HCT116 (cell line): ENCODE measurements at regions not wholly inside any gene's neighbourhood (a gene's known extent, or its start where the extent isn't known, plus 50 kb on each side); places are given as distances from the start of the nearest gene placed in this dataset.

Experiments
- ATAC-seq: fragments of 200-7000 bp; cut with Tn5 transposase; 2 replicates; pipeline ENCODE4 v1.9.1; 2020; ENCODE audit warnings: mild to moderate bottlenecking, moderate library complexity
- BruUV-seq: library from RNA; stranded (reverse); fragments of 400-500 nt; replicated peaks from 2 replicates; lab custom pipeline; 2021; lab: Mats Ljungman, UMichigan
- CTCF ChIA-PET: fragments of 300-600 bp; sonication (Branson Sonifier 250); formaldehyde crosslinking; loops from one replicate; lab custom pipeline; 2021; ENCODE audit warnings: antibody characterized with exemption; lab: Charles Lee
- POLR2A ChIA-PET: fragments of 300-600, 350-600 bp; sonication (Branson Sonifier 250); formaldehyde crosslinking; loops from one replicate; lab custom pipeline; 2021; ENCODE audit warnings: antibody characterized with exemption; lab: Charles Lee
- RAD21 ChIA-PET, 2 experiments: fragments of 300-600 bp; sonication (Branson Sonifier 250); formaldehyde crosslinking; loops; one replicate each; lab custom pipeline; 2023; ENCODE audit warnings: low total read pairs in 2 of 2; ENCODE audit not compliant: uncharacterized antibody in 2 of 2, unreplicated experiment in 2 of 2, low non-redundant PET in 1 of 2; lab: Charles Lee
- DNase-seq: peaks from one replicate; pipeline ENCODE4 v3.0.0-alpha.2; 2010; ENCODE audit warnings: low read depth, low spot score
- H2AFZ ChIP-seq: fragments of 200-600 bp; shearing (Covaris generic), sonication (generic); 2 replicates; pipeline ENCODE4 v1.6.1; 2017; ENCODE audit warnings: low read depth, mixed run types, mixed read lengths, antibody characterized with exemption, low read length; ENCODE audit not compliant: poor library complexity, severe bottlenecking
- H3K27ac ChIP-seq: 2 replicates; pipeline ENCODE4 v1.5.1; 2012; ENCODE audit warnings: low read depth, low read length
- H3K27me3 ChIP-seq: fragments of 200-600 bp; sonication (generic); 2 replicates; pipeline ENCODE4 v1.6.1; 2016; ENCODE audit warnings: mixed run types, low read length, mixed read lengths; ENCODE audit not compliant: insufficient read depth
- H3K36me3 ChIP-seq, 2 experiments: fragments of 200-500 bp in 1 of 2; fragments of 200-600 bp in 1 of 2; sonication (Bioruptor generic) in 1 of 2; sonication (generic) in 1 of 2; 2 replicates each; pipeline versions ENCODE4 v1.5.1 to v1.6.1; 2014 to 2016; ENCODE audit warnings: low read length in 2 of 2, inconsistent platforms in 1 of 2, mixed read lengths in 1 of 2, mixed run types in 1 of 2; ENCODE audit not compliant: insufficient read depth in 2 of 2, control insufficient read depth in 1 of 2
- H3K4me1 ChIP-seq, 2 experiments: fragments of 200-600 bp in 1 of 2; sonication (generic) in 1 of 2; 2 replicates each; pipeline versions ENCODE4 v1.5.1 to v1.6.1; 2012 to 2017; ENCODE audit warnings: low read length in 2 of 2, inconsistent platforms in 1 of 2, mild to moderate bottlenecking in 1 of 2, mixed read lengths in 1 of 2, mixed run types in 1 of 2, moderate library complexity in 1 of 2; ENCODE audit not compliant: insufficient read depth in 2 of 2, control insufficient read depth in 1 of 2
- H3K4me2 ChIP-seq: fragments of 200-600 bp; sonication (generic); 2 replicates; pipeline ENCODE4 v1.6.1; 2017; ENCODE audit warnings: mixed run types, low read length, mixed read lengths
- H3K4me3 ChIP-seq, 2 experiments: fragments of 200-600 bp in 1 of 2; sonication (generic) in 1 of 2; replicated peaks in 1 of 2; 2 replicates each; pipeline ENCODE4 v1.5.1; 2011 to 2016; ENCODE audit warnings: low read length in 2 of 2, control low read depth in 1 of 2, low read depth in 1 of 2, mild to moderate bottlenecking in 1 of 2, mixed read lengths in 1 of 2, mixed run types in 1 of 2
- H3K79me2 ChIP-seq: fragments of 200-600 bp; sonication (generic); 2 replicates; pipeline ENCODE4 v1.6.1; 2017; ENCODE audit warnings: mild to moderate bottlenecking, mixed run types, low read length, moderate library complexity, mixed read lengths; ENCODE audit not compliant: insufficient read depth
- H3K9ac ChIP-seq: fragments of 200-600 bp; sonication (generic); 2 replicates; pipeline ENCODE4 v1.6.1; 2016; ENCODE audit warnings: low read length, mixed read lengths
- H3K9me2 ChIP-seq: fragments of 200-600 bp; sonication (generic), shearing (Covaris generic); 2 replicates; pipeline ENCODE4 v1.6.1; 2017; ENCODE audit warnings: mixed run types, mild to moderate bottlenecking, moderate library complexity; ENCODE audit not compliant: insufficient read depth
- H3K9me3 ChIP-seq, 2 experiments: fragments of 200-500 bp in 1 of 2; fragments of 200-600 bp in 1 of 2; sonication (Bioruptor generic) in 1 of 2; sonication (generic) in 1 of 2; 2 replicates each; pipeline ENCODE4 v1.6.1; 2014 to 2017; ENCODE audit warnings: low read length in 2 of 2, mixed read lengths in 2 of 2, inconsistent platforms in 1 of 2, low read depth in 1 of 2, mild to moderate bottlenecking in 1 of 2, mixed run types in 1 of 2, moderate library complexity in 1 of 2; ENCODE audit not compliant: control insufficient read depth in 1 of 2, insufficient read depth in 1 of 2
- H4K20me1 ChIP-seq: fragments of 200-600 bp; sonication (generic), shearing (Covaris generic); 2 replicates; pipeline ENCODE4 v1.6.1; 2017; ENCODE audit warnings: mixed run types, mild to moderate bottlenecking, moderate library complexity; ENCODE audit not compliant: insufficient read depth
- ATF3 ChIP-seq: IDR thresholded peaks from 2 replicates; pipeline ENCODE4 v1.6.1; 2012
- CBX3 ChIP-seq: IDR thresholded peaks from 2 replicates; pipeline ENCODE4 v1.6.1; 2012; ENCODE audit warnings: low read depth
- CEBPB ChIP-seq: IDR thresholded peaks from 2 replicates; pipeline ENCODE4 v1.6.1; 2012; ENCODE audit warnings: low read depth
- CTCF ChIP-seq, 3 experiments: fragments of 200-600 bp in 1 of 3; sonication (generic) in 1 of 3; IDR thresholded peaks in 2 of 3; conservative IDR thresholded peaks in 1 of 3; 2 replicates each; pipeline ENCODE4 v1.5.1; 2012 to 2017; ENCODE audit warnings: low read depth in 2 of 3, low read length in 2 of 3, antibody characterized with exemption in 1 of 3, borderline replicate concordance in 1 of 3, control low read depth in 1 of 3, mild to moderate bottlenecking in 1 of 3, mixed read lengths in 1 of 3, mixed run types in 1 of 3, moderate library complexity in 1 of 3; ENCODE audit not compliant: insufficient read depth in 1 of 3
- ELF1 ChIP-seq: IDR thresholded peaks from 2 replicates; pipeline ENCODE4 v1.6.1; 2012; ENCODE audit warnings: low read depth, borderline replicate concordance
- FOSL1 ChIP-seq: IDR thresholded peaks from 2 replicates; pipeline ENCODE4 v1.6.1; 2012; ENCODE audit warnings: low read depth
- JUND ChIP-seq: IDR thresholded peaks from 2 replicates; pipeline ENCODE4 v1.6.1; 2012
- MAX ChIP-seq: IDR thresholded peaks from 2 replicates; pipeline ENCODE4 v1.6.1; 2012
- POLR2A ChIP-seq: IDR thresholded peaks from 2 replicates; pipeline ENCODE4 v1.7.0; 2011; ENCODE audit warnings: borderline replicate concordance; ENCODE audit not compliant: insufficient read depth, insufficient read length; ENCODE audit errors: extremely low read depth
- POLR2AphosphoS5 ChIP-seq: IDR thresholded peaks from 2 replicates; pipeline ENCODE4 v1.6.1; 2011; ENCODE audit warnings: mild to moderate bottlenecking, low read depth, low read length, moderate library complexity
- RAD21 ChIP-seq: IDR thresholded peaks from 2 replicates; pipeline ENCODE4 v1.6.1; 2012; ENCODE audit warnings: low read depth, mild to moderate bottlenecking
- REST ChIP-seq: IDR thresholded peaks from 2 replicates; pipeline ENCODE4 v1.6.1; 2012; ENCODE audit warnings: low read depth
- SIN3A ChIP-seq: IDR thresholded peaks from 2 replicates; pipeline ENCODE4 v1.6.1; 2012; ENCODE audit warnings: low read depth
- SP1 ChIP-seq: IDR thresholded peaks from 2 replicates; pipeline ENCODE4 v1.6.1; 2012; ENCODE audit warnings: low read depth
- SRF ChIP-seq: IDR thresholded peaks from 2 replicates; pipeline ENCODE4 v1.6.1; 2012; ENCODE audit warnings: low read depth
- TCF7L2 ChIP-seq: IDR thresholded peaks from 2 replicates; pipeline ENCODE4 v1.7.0; 2011; ENCODE audit warnings: borderline replicate concordance, inconsistent platforms; ENCODE audit not compliant: insufficient read depth, insufficient read length; ENCODE audit errors: extremely low read depth
- YY1 ChIP-seq: IDR thresholded peaks from 2 replicates; pipeline ENCODE4 v1.6.1; 2011; ENCODE audit warnings: low read length, low read depth, moderate library complexity, mild to moderate bottlenecking; ENCODE audit not compliant: insufficient replicate concordance; ENCODE audit errors: extremely low read depth
- ZBTB33 ChIP-seq: IDR thresholded peaks from 2 replicates; pipeline ENCODE4 v1.6.1; 2011; ENCODE audit warnings: mild to moderate bottlenecking, low read length, moderate library complexity; ENCODE audit not compliant: insufficient replicate concordance; ENCODE audit errors: extremely low read depth
- ZFX ChIP-seq: fragments of 450-650 bp; IDR thresholded peaks from 2 replicates; pipeline ENCODE4 v1.6.1; 2017
- intact Hi-C: fragments of 100-400 bp; cut with micrococcal nuclease; formaldehyde crosslinking; loops from 2 replicates; pipeline ENCODE4 v1.10.0; 2022

- ChIA-PET RAD21 (no interaction called here), POLR2A (no interaction called here), CTCF (interaction anchor here (1.2 to 1.5 kb wide), 2 partner anchors 12 to 214 kb away, joined by 3 read pairs; no protein-coding TSS in a partner anchor)
- peaks cover 23% of the 10 kb centered on the region; the same call in 1 of the 2 replicates for H4K20me1 ChIP-seq
- H3K9ac ChIP-seq, result no peak overlapping the region
- H3K79me2 ChIP-seq, result peaks cover 98% of the 10 kb centered on the region
- ATAC-seq (no peak), DNase-seq (no peak)
- intact Hi-C loops, result no loop called here
- H3K9me3 ChIP-seq, result no peaks in the 10 kb centered on the region
- peaks cover 0 to 18% of the 10 kb centered on the region in 2 experiments; a peak in 1 of 4 replicates for H3K36me3 ChIP-seq
- no peak overlapping the region for H3K4me3 ChIP-seq
- no peak overlapping the region for H2AFZ ChIP-seq
- H3K4me1 ChIP-seq, result peaks cover 41 to 64% of the 10 kb centered on the region in 2 experiments
- H3K9me2 ChIP-seq, result no peaks in the 10 kb centered on the region
- H3K27ac ChIP-seq, result no peak overlapping the region
- H3K4me2 ChIP-seq, result no peak overlapping the region
- H3K27me3 ChIP-seq, result no peaks in the 10 kb centered on the region
- no TSS peak for BruUV-seq
- TF ChIP-seq FOSL1 (no peak), REST (no peak), ZBTB33 (no peak), CBX3 (no peak), SP1 (no peak), CTCF (IDR thresholded peaks at IDR 0.05 in 2 of 3, conservative IDR thresholded peaks at IDR 0.05 in 1 of 3; ENCODE audit: borderline replicate concordance in 1 of 3, insufficient read depth in 1 of 3, low read depth in 2 of 3, low read length in 2 of 3) (no peak), ELF1 (no peak), YY1 (no peak), JUND (no peak), CEBPB (no peak), ZFX (no peak), ATF3 (no peak), MAX (no peak), POLR2AphosphoS5 (no peak), SRF (no peak), POLR2A (no peak), TCF7L2 (no peak), RAD21 (no peak), SIN3A (no peak)
Measured at GRCh38 chr17:77328823-77329740, 188.3 kb downstream of the SEC14L1 start.
